HL-60 (cell line): ENCODE measurements at regions not wholly inside any gene's neighbourhood (a gene's known extent, or its start where the extent isn't known, plus 50 kb on each side); places are given as distances from the start of the nearest gene placed in this dataset.

Experiments
- CTCF ChIP-seq: IDR thresholded peaks from one replicate; pipeline ENCODE4 v1.5.1; 2011; ENCODE audit warnings: low read length, control low read depth, inconsistent platforms; ENCODE audit not compliant: insufficient read depth
- GABPA ChIP-seq: IDR thresholded peaks from 2 replicates; pipeline ENCODE4 v1.6.1; 2012; ENCODE audit warnings: low read depth
- POLR2AphosphoS5 ChIP-seq: IDR thresholded peaks from 2 replicates; pipeline ENCODE4 v1.6.1; 2012; ENCODE audit warnings: low read depth
- REST ChIP-seq: IDR thresholded peaks from 2 replicates; pipeline ENCODE4 v1.6.1; 2012; ENCODE audit warnings: low read depth; ENCODE audit not compliant: insufficient replicate concordance

GRCh38 chr5:42015681-42016080 lies 90.6 kb downstream of the FBXO4 start:
- TF ChIP-seq CTCF (no peak), REST (no peak), POLR2AphosphoS5 (no peak), GABPA (no peak)
